ENCODE measurements at regions not wholly inside any gene's neighbourhood (a gene's known extent, or its start where the extent isn't known, plus 50 kb on each side); places are given as distances from the start of the nearest gene placed in this dataset.

- no peaks in the 10 kb centered on the region for H3K4me1 ChIP-seq
- H3K27ac ChIP-seq, result no peak overlapping the region
- no peak overlapping the region for H3K4me3 ChIP-seq
- no peaks in the 10 kb centered on the region for H3K27me3 ChIP-seq (ENCODE audit: low read depth)
- no peak for DNase-seq
- intact Hi-C loops (cut with DNase I), result no loop called here
- no peaks in the 10 kb centered on the region for H3K36me3 ChIP-seq
- TF ChIP-seq CTCF (IDR thresholded peaks at IDR 0.05), result no peak
- H3K9me3 ChIP-seq, result no peaks in the 10 kb centered on the region
- ATAC-seq, result no peak
These were observed 669.9 kb upstream of the CCDC54 start for GRCh38 chr3:106707347-106707746.

- no peak overlapping the region for H3K27ac ChIP-seq
- no peaks in the 10 kb centered on the region for H3K9me3 ChIP-seq
- no peaks in the 10 kb centered on the region for H3K27me3 ChIP-seq (ENCODE audit: low read depth)
- no peaks in the 10 kb centered on the region for H3K4me1 ChIP-seq
- no peak overlapping the region for H3K4me3 ChIP-seq
- H3K36me3 ChIP-seq, result no peaks in the 10 kb centered on the region
- DNase-seq, result no peak
- no peak for ATAC-seq
- TF ChIP-seq CTCF (IDR thresholded peaks at IDR 0.05), result no peak
- intact Hi-C loops (cut with DNase I), result no loop called here
These were observed 666.6 kb upstream of the CCDC54 start for GRCh38 chr3:106710596-106710995.

- Histone ChIP-seq H3K36me3 (no peaks in the 10 kb centered on the region), H3K4me3 (no peak overlapping the region), H3K27ac (no peak overlapping the region), H3K9me3 (no peaks in the 10 kb centered on the region), H3K4me1 (no peaks in the 10 kb centered on the region), H3K27me3 (ENCODE audit: low read depth) (no peaks in the 10 kb centered on the region)
- no peak for DNase-seq
- no peak for ATAC-seq
- TF ChIP-seq CTCF (IDR thresholded peaks at IDR 0.05), result no peak
- intact Hi-C loops (cut with DNase I), result no loop called here
These were observed 665.6 kb upstream of the CCDC54 start for GRCh38 chr3:106711650-106712049.

GRCh38 chr3:106714400-106714799 lies 662.8 kb upstream of the CCDC54 start:
- Histone ChIP-seq H3K4me1 (no peaks in the 10 kb centered on the region), H3K27me3 (ENCODE audit: low read depth) (no peaks in the 10 kb centered on the region), H3K27ac (no peak overlapping the region), H3K4me3 (no peak overlapping the region), H3K36me3 (no peaks in the 10 kb centered on the region), H3K9me3 (no peaks in the 10 kb centered on the region)
- ATAC-seq (no peak), DNase-seq (no peak)
- intact Hi-C loops (cut with DNase I), result no loop called here
- TF ChIP-seq CTCF (IDR thresholded peaks at IDR 0.05), result no peak

GRCh38 chr3:106715286-106715685 lies 662.0 kb upstream of the CCDC54 start:
- DNase-seq (no peak), ATAC-seq (no peak)
- Histone ChIP-seq H3K4me3 (no peak overlapping the region), H3K36me3 (no peaks in the 10 kb centered on the region), H3K27ac (no peak overlapping the region), H3K27me3 (ENCODE audit: low read depth) (no peaks in the 10 kb centered on the region), H3K4me1 (no peaks in the 10 kb centered on the region), H3K9me3 (no peaks in the 10 kb centered on the region)
- intact Hi-C loops (cut with DNase I), result no loop called here
- TF ChIP-seq CTCF (IDR thresholded peaks at IDR 0.05), result no peak

- ATAC-seq (no peak), DNase-seq (no peak)
- intact Hi-C loops (cut with DNase I), result no loop called here
- H3K27me3 ChIP-seq (ENCODE audit: low read depth), result no peaks in the 10 kb centered on the region
- no peaks in the 10 kb centered on the region for H3K9me3 ChIP-seq
- H3K4me3 ChIP-seq, result no peak overlapping the region
- H3K36me3 ChIP-seq, result no peaks in the 10 kb centered on the region
- no peaks in the 10 kb centered on the region for H3K4me1 ChIP-seq
- TF ChIP-seq CTCF (IDR thresholded peaks at IDR 0.05), result no peak
- H3K27ac ChIP-seq, result no peak overlapping the region
These were observed 660.0 kb upstream of the CCDC54 start for GRCh38 chr3:106717178-106717780.

Measured in lower lobe of right lung (tissue), 2 donors.